AG09319 (cell line): ENCODE measurements at regions not wholly inside any gene's neighbourhood (a gene's known extent, or its start where the extent isn't known, plus 50 kb on each side); places are given as distances from the start of the nearest gene placed in this dataset.
A peak's percentile ranks its signal among the peaks of the same experiment; 100 is the strongest.
"Not testable (repeated sequence)": the region's sequence is repeated elsewhere in the genome, so short reads cannot be mapped to it uniquely, and the experiment has no call there.

Experiments used
- DNase-seq: peaks from one replicate; pipeline ENCODE4 v3.0.0-alpha.2; 2010; ENCODE audit warnings: low read depth; ENCODE audit errors: extremely low read depth
- CTCF ChIP-seq: IDR thresholded peaks from 2 replicates; pipeline ENCODE4 v1.5.1; 2011; ENCODE audit warnings: low read depth, mild to moderate bottlenecking, inconsistent platforms, low read length, moderate library complexity

GRCh38 chrX:116289592-116289991, 119.0 kb downstream of the AGTR2 start:
- TF ChIP-seq CTCF = no peak
- no peak for DNase-seq

GRCh38 chrX:116290359-116290758, 119.8 kb downstream of the AGTR2 start:
- no peak for DNase-seq
- TF ChIP-seq CTCF = no peak

GRCh38 chrX:116292183-116292582, 121.6 kb downstream of the AGTR2 start:
- DNase-seq = no peak
- no peak for TF ChIP-seq CTCF

GRCh38 chrX:116298956-116299355, 128.4 kb downstream of the AGTR2 start:
- no peak for TF ChIP-seq CTCF
- DNase-seq = no peak

GRCh38 chrX:116306218-116306617, 130.2 kb upstream of the SLC6A14 start:
- DNase-seq = no peak
- no peak for TF ChIP-seq CTCF

- peak; percentile 72 for DNase-seq
- TF ChIP-seq CTCF = no peak
These were observed 119.0 kb upstream of the SLC6A14 start for GRCh38 chrX:116317409-116317808.

- no peak for DNase-seq
- no peak for TF ChIP-seq CTCF
These were observed 117.7 kb upstream of the SLC6A14 start for GRCh38 chrX:116318672-116319071.

- DNase-seq = no peak
- no peak for TF ChIP-seq CTCF
These were observed 114.7 kb upstream of the SLC6A14 start for GRCh38 chrX:116321711-116322110.

GRCh38 chrX:116332026-116332425, 104.4 kb upstream of the SLC6A14 start:
- not testable (repeated sequence) for DNase-seq

- DNase-seq = not testable (repeated sequence)
These were observed 101.6 kb upstream of the SLC6A14 start for GRCh38 chrX:116334797-116335196.
